B cell (primary cell): ENCODE measurements at regions not wholly inside any gene's neighbourhood (a gene's known extent, or its start where the extent isn't known, plus 50 kb on each side); places are given as distances from the start of the nearest gene placed in this dataset.

ENCODE experiments used
- ATAC-seq: fragments of 200-7000 bp; cut with Tn5 transposase; one replicate; pipeline ENCODE4 v1.10.0; 2021; ENCODE audit warnings: low read depth, mild to moderate bottlenecking, moderate number of reproducible peaks, moderate library complexity
- CTCF ChIA-PET: fragments of 350-600 bp; sonication (Branson Sonifier 250); formaldehyde crosslinking; loops from one replicate; lab custom pipeline; 2021; ENCODE audit warnings: antibody characterized with exemption, inconsistent platforms; lab: Charles Lee
- POLR2A ChIA-PET: fragments of 350-600 bp; sonication (Branson Sonifier 250); formaldehyde crosslinking; loops from one replicate; lab custom pipeline; 2021; ENCODE audit warnings: antibody characterized with exemption; lab: Charles Lee
- DNase-seq: peaks from one replicate; pipeline ENCODE4 v3.0.0; 2013
- H2AFZ ChIP-seq: 2 replicates; pipeline ENCODE4 v1.6.1; 2012; ENCODE audit warnings: mild to moderate bottlenecking, low read depth, low read length; ENCODE audit not compliant: insufficient read depth, poor library complexity, severe bottlenecking
- H3K27ac ChIP-seq, 2 donors: 1 replicate in 1 of 2; 2 replicates in 1 of 2; pipeline ENCODE4 v1.5.1; 2012 to 2013; ENCODE audit warnings: low read length in 2 of 2, mild to moderate bottlenecking in 2 of 2, moderate library complexity in 1 of 2
- H3K27me3 ChIP-seq, 4 experiments: fragments of 200-600 bp in 1 of 4; sonication (generic) in 1 of 4; replicated peaks in 1 of 4; 1 replicate in 2 of 4; 2 replicates in 2 of 4; pipeline versions ENCODE4 v1.6.1 to v1.7.0; 2013 to 2016; ENCODE audit warnings: low read length in 3 of 4, mild to moderate bottlenecking in 2 of 4, mixed read lengths in 1 of 4, moderate library complexity in 1 of 4; ENCODE audit not compliant: insufficient read depth in 4 of 4, control insufficient read depth in 3 of 4; ENCODE audit errors: control extremely low read depth in 1 of 4
- H3K36me3 ChIP-seq, 2 experiments: replicated peaks in 1 of 2; 1 replicate in 1 of 2; 2 replicates in 1 of 2; pipeline versions ENCODE4 v1.6.1 to v1.7.1; 2013; ENCODE audit warnings: low read length in 1 of 2; ENCODE audit not compliant: insufficient read depth in 2 of 2, control insufficient read depth in 1 of 2; ENCODE audit errors: control extremely low read depth in 1 of 2, extremely low read depth in 1 of 2
- H3K4me1 ChIP-seq, 2 donors: fragments of 200-600 bp in 1 of 2; sonication (generic) in 1 of 2; 1 replicate in 1 of 2; 2 replicates in 1 of 2; pipeline versions ENCODE4 v1.5.1 to v1.6.1; 2013 to 2017; ENCODE audit warnings: low read length in 2 of 2; ENCODE audit not compliant: control insufficient read depth in 2 of 2, insufficient read depth in 2 of 2
- H3K4me2 ChIP-seq: replicated peaks from 2 replicates; pipeline ENCODE3; 2012; ENCODE audit warnings: mild to moderate bottlenecking, low read depth, low read length; ENCODE audit not compliant: poor library complexity, severe bottlenecking
- H3K4me3 ChIP-seq, 5 experiments: fragments of 200-600 bp in 1 of 5; sonication (generic) in 1 of 5; 1 replicate in 3 of 5; 2 replicates in 2 of 5; pipeline versions ENCODE4 v1.5.1 to v1.7.0; 2011 to 2016; ENCODE audit warnings: low read length in 4 of 5, mild to moderate bottlenecking in 4 of 5, low read depth in 2 of 5, control low read depth in 1 of 5, moderate library complexity in 1 of 5; ENCODE audit not compliant: insufficient read depth in 1 of 5; ENCODE audit errors: control extremely low read depth in 1 of 5, extremely low read depth in 1 of 5
- H3K79me2 ChIP-seq: fragments of 200-600 bp; sonication (generic); one replicate; pipeline ENCODE4 v1.6.0; 2016; ENCODE audit warnings: low read length; ENCODE audit not compliant: control insufficient read depth, insufficient read depth
- H3K9ac ChIP-seq: fragments of 200-600 bp; sonication (generic); 2 replicates; pipeline ENCODE4 v1.6.1; 2017; ENCODE audit warnings: mild to moderate bottlenecking, low read length, moderate library complexity
- H3K9me3 ChIP-seq, 3 donors: one replicate each; pipeline versions ENCODE4 v1.6.1 to v1.7.1; 2013; ENCODE audit warnings: low read length in 2 of 3; ENCODE audit not compliant: control insufficient read depth in 2 of 3, insufficient read depth in 1 of 3; ENCODE audit errors: control extremely low read depth in 1 of 3
- H4K20me1 ChIP-seq: 2 replicates; pipeline ENCODE4 v1.6.0; 2012; ENCODE audit warnings: mild to moderate bottlenecking, low read length; ENCODE audit not compliant: insufficient read depth, control insufficient read depth, poor library complexity, severe bottlenecking
- H3K27ac Mint-ChIP-seq: one replicate; pipeline ENCODE4 v1.8.0; 2021; ENCODE audit warnings: mixed read lengths
- H3K27me3 Mint-ChIP-seq: one replicate; pipeline ENCODE4 v1.8.0; 2021; ENCODE audit warnings: mixed read lengths
- H3K4me1 Mint-ChIP-seq: one replicate; pipeline ENCODE4 v1.8.0; 2021; ENCODE audit warnings: mixed read lengths
- H3K4me3 Mint-ChIP-seq: one replicate; pipeline ENCODE4 v1.8.0; 2021; ENCODE audit warnings: mixed read lengths
- H3K9me3 Mint-ChIP-seq: one replicate; pipeline ENCODE4 v1.8.0; 2022; ENCODE audit warnings: mixed read lengths; ENCODE audit not compliant: insufficient read depth
- EZH2 ChIP-seq: IDR thresholded peaks from 2 replicates; pipeline ENCODE4 v1.6.1; 2012; ENCODE audit warnings: borderline replicate concordance, low read depth, mild to moderate bottlenecking, moderate library complexity, low read length; ENCODE audit not compliant: insufficient read depth, poor library complexity, severe bottlenecking
- WGBS: methylation state at CpG from one replicate; pipeline ENCODE4 v1.1.5; 2013; ENCODE audit warnings: missing lambda C conversion rate; ENCODE audit not compliant: insufficient coverage; 5-methylcytosine and 5-hydroxymethylcytosine counted together
- intact Hi-C: fragments of 100-400 bp; cut with micrococcal nuclease; formaldehyde crosslinking; loops from one replicate; pipeline ENCODE4 v1.10.0; 2022
- TF ChIP-seq, protein P1 (sequence below): fragments of 200-600 bp; IDR thresholded peaks from one replicate; pipeline ENCODE4 v1.8.0; 2022; ENCODE audit warnings: antibody characterized with exemption, mild to moderate bottlenecking

DNA sequence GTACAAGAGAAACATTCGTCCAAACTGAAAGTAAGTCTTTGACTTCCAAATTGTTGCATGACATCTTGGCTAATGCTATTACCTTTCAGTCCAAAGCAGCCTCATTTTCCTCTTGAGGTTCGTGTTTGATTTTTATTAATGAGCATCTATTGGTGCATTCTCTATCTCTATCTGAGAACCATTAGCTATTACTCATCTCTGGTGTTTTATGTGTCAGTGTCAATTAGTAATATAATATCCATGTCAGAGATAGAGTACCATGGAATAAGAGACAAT lies 388.1 kb upstream of the GOT2 start:
- ATAC-seq, result no peak
- H3K9me3 Mint-ChIP-seq, result no peaks in the 10 kb centered on the region
- Histone ChIP-seq H4K20me1 (no peaks in the 10 kb centered on the region), H3K27ac (no peak overlapping the region), H3K4me3 (no peak overlapping the region), H3K36me3 (no peaks in the 10 kb centered on the region), H2AFZ (no peak overlapping the region), H3K4me1 (no peaks in the 10 kb centered on the region), H3K9ac (no peak overlapping the region), H3K9me3 (no peaks in the 10 kb centered on the region), H3K4me2 (no peak overlapping the region), H3K27me3 (no peaks in the 10 kb centered on the region), H3K79me2 (no peaks in the 10 kb centered on the region)
- intact Hi-C loops, result no loop called here
- H3K27me3 Mint-ChIP-seq, result no peaks in the 10 kb centered on the region
- ChIA-PET CTCF (no interaction called here), POLR2A (no interaction called here)
- no peak for DNase-seq
- no peak overlapping the region for H3K27ac Mint-ChIP-seq
- no peak overlapping the region for H3K4me3 Mint-ChIP-seq
- no peak for TF ChIP-seq EZH2
- TF ChIP-seq, protein P1, sequence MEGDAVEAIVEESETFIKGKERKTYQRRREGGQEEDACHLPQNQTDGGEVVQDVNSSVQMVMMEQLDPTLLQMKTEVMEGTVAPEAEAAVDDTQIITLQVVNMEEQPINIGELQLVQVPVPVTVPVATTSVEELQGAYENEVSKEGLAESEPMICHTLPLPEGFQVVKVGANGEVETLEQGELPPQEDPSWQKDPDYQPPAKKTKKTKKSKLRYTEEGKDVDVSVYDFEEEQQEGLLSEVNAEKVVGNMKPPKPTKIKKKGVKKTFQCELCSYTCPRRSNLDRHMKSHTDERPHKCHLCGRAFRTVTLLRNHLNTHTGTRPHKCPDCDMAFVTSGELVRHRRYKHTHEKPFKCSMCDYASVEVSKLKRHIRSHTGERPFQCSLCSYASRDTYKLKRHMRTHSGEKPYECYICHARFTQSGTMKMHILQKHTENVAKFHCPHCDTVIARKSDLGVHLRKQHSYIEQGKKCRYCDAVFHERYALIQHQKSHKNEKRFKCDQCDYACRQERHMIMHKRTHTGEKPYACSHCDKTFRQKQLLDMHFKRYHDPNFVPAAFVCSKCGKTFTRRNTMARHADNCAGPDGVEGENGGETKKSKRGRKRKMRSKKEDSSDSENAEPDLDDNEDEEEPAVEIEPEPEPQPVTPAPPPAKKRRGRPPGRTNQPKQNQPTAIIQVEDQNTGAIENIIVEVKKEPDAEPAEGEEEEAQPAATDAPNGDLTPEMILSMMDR, result no peak
- WGBS, result no CpG with 5 or more reads among the region's 2 CpGs
- H3K4me1 Mint-ChIP-seq, result no peaks in the 10 kb centered on the region

DNA sequence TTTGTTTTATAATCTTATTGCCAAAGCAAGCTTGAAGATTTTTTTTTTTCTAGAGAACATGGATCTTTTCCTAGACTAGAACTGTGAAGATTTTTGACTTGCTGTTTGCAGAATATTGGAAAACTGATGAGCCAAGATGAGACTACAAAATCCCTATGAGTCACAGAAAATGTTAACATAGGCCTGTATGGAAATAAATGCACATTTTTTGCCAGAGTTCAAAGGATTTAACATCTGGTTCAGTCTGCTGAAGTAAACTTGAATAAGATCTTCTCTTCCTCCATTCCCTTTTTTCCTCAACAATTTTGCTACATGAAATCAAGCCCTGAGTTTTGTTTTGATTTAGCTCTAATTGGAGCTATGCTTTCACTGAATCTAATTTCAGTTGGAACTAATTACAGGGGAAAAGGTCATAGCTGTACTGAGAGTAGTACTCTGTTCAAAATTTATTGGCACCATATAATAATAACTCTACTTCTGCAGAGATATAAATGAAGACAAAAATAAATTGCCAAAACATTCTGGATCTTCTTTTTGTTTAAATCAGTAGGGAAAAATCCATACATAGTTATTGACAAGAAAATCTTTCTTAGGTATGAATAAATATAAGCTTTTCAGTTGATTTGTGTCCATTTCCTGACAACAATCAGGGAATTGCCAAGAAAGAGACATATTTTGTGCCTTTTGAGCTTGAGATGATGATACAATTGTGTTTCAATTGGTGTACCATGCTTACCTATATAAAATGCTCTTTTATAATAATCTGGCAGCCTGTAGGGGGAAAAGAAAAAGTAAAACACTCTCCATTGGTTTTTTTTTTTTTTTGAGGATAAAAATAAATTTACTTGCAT lies 387.5 kb upstream of the GOT2 start:
- Histone ChIP-seq H3K9ac (no peak overlapping the region), H3K4me3 (no peak overlapping the region), H3K4me1 (no peaks in the 10 kb centered on the region), H3K79me2 (no peaks in the 10 kb centered on the region), H3K27me3 (no peaks in the 10 kb centered on the region), H4K20me1 (no peaks in the 10 kb centered on the region), H2AFZ (no peak overlapping the region), H3K9me3 (no peaks in the 10 kb centered on the region), H3K4me2 (no peak overlapping the region), H3K27ac (no peak overlapping the region), H3K36me3 (no peaks in the 10 kb centered on the region)
- ATAC-seq (no peak), DNase-seq (no peak)
- Mint-ChIP-seq H3K27ac (no peak overlapping the region), H3K9me3 (no peaks in the 10 kb centered on the region), H3K4me1 (no peaks in the 10 kb centered on the region), H3K4me3 (no peak overlapping the region), H3K27me3 (no peaks in the 10 kb centered on the region)
- TF ChIP-seq EZH2, result no peak
- TF ChIP-seq, protein P1, result no peak
- ChIA-PET CTCF (no interaction called here), POLR2A (no interaction called here)
- intact Hi-C loops, result no loop called here
